ENCODE measurements at regions not wholly inside any gene's neighbourhood (a gene's known extent, or its start where the extent isn't known, plus 50 kb on each side); places are given as distances from the start of the nearest gene placed in this dataset.

GRCh38 chr5:133723651-133724366 lies 111.5 kb upstream of the FSTL4 start:
- 50 to 80% methylated on average over 1 of the region's 1 CpG for WGBS, 2 donors
- H3K4me1 ChIP-seq, result no peaks in the 10 kb centered on the region

DNA sequence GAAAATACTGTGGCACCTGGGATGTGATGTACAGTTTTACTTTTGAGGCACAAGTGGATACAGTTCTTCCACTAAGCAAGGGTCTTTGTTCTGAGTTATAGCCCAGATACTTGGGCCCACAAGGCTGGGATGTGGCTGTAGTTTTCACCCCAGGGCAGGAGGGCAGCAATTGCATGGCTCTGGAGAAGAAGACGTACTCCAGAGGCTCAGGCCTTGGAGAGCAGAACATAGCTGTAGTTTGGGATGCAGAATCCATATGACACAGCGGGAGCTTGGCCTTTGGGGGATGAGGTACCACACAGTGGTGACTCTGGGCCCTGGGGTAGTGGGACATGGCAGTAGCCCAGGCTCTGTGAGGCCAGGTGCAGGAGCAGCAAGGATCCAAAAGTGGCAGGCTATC lies 110.8 kb upstream of the FSTL4 start:
- 91 to 100% methylated on average over 2 of the region's 2 CpGs for WGBS, 2 donors
- Histone ChIP-seq H3K4me3 (no peak overlapping the region), H3K4me1 (no peaks in the 10 kb centered on the region), H3K36me3 (ENCODE audit: low read depth, missing control alignments) (no peaks in the 10 kb centered on the region), H3K27me3 (no peaks in the 10 kb centered on the region), H3K27ac (no peak overlapping the region), H3K9me3 (no peaks in the 10 kb centered on the region)
- DNase-seq, result no peak
- TF ChIP-seq CTCF (IDR thresholded peaks at IDR 0.05) (no peak), POLR2A (IDR thresholded peaks at IDR 0.05) (no peak)
- intact Hi-C loops (cut with DNase I; ENCODE audit: low total_unique reads), result no loop called here

More at GRCh38 chr5:133723651-133724366, 111.5 kb upstream of the FSTL4 start:
- Histone ChIP-seq H3K36me3 (ENCODE audit: low read depth, missing control alignments) (no peaks in the 10 kb centered on the region), H3K27me3 (no peaks in the 10 kb centered on the region), H3K4me3 (no peak overlapping the region), H3K27ac (no peak overlapping the region), H3K9me3 (no peaks in the 10 kb centered on the region)
- TF ChIP-seq CTCF (IDR thresholded peaks at IDR 0.05) (no peak), POLR2A (IDR thresholded peaks at IDR 0.05) (no peak)
- DNase-seq, result no peak
- intact Hi-C loops (cut with DNase I; ENCODE audit: low total_unique reads), result no loop called here

DNA sequence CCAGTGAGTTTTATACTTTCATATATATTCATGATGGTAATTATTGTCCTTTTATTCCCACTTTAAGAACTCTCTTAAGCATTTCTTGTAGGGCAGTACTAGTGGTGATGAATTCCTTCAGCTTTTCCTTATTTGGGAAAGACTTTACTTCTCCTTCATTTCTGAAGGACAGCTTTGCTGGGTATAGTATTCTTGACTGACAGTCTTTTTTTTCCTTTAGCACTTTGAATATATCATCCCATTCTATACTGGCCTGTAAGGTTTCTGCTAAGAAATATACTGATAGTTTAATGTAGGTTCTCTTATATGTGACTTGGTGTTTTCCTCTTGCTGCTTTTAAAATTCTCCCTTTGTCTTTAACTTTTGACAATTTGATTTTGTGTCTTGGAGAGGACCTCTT lies 109.0 kb upstream of the FSTL4 start:
- no peaks in the 10 kb centered on the region for H3K9me3 ChIP-seq
- no peaks in the 10 kb centered on the region for H3K4me1 ChIP-seq
- H3K27ac ChIP-seq, result no peak overlapping the region
- no peaks in the 10 kb centered on the region for H3K27me3 ChIP-seq
- no peak for TF ChIP-seq POLR2A (IDR thresholded peaks at IDR 0.05)
- H3K4me3 ChIP-seq, result no peak overlapping the region
- H3K36me3 ChIP-seq (ENCODE audit: low read depth, missing control alignments), result no peaks in the 10 kb centered on the region
- no peak for DNase-seq
- intact Hi-C loops (cut with DNase I; ENCODE audit: low total_unique reads), result no loop called here

DNA sequence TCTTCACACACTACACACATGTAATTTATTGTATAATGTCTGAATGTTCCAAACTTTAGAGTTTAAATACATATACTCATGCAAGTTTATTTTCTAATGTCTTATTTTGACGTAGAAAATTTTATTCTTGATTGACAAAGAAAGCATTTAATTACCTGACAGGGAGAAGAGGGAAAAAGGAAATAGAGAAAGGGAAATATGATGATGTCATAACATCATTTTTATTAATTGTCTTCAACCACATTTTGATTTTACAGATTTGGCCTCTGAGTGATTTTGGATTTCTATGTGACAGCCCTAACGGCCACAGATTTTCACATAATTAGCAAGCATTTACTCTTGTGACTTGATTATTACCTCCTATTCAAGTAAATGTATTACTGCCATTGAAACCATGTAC lies 106.1 kb upstream of the FSTL4 start:
- no peaks in the 10 kb centered on the region for H3K36me3 ChIP-seq (ENCODE audit: low read depth, missing control alignments)
- no peaks in the 10 kb centered on the region for H3K9me3 ChIP-seq
- no peak for DNase-seq
- H3K4me1 ChIP-seq, result no peaks in the 10 kb centered on the region
- 91% methylated on average over 2 of the region's 2 CpGs for WGBS, 2 donors
- no peaks in the 10 kb centered on the region for H3K27me3 ChIP-seq
- TF ChIP-seq CTCF (IDR thresholded peaks at IDR 0.05), result no peak
- no peak for TF ChIP-seq POLR2A (IDR thresholded peaks at IDR 0.05)
- intact Hi-C loops (cut with DNase I; ENCODE audit: low total_unique reads), result no loop called here
- H3K27ac ChIP-seq, result no peak overlapping the region
- no peak overlapping the region for H3K4me3 ChIP-seq

DNA sequence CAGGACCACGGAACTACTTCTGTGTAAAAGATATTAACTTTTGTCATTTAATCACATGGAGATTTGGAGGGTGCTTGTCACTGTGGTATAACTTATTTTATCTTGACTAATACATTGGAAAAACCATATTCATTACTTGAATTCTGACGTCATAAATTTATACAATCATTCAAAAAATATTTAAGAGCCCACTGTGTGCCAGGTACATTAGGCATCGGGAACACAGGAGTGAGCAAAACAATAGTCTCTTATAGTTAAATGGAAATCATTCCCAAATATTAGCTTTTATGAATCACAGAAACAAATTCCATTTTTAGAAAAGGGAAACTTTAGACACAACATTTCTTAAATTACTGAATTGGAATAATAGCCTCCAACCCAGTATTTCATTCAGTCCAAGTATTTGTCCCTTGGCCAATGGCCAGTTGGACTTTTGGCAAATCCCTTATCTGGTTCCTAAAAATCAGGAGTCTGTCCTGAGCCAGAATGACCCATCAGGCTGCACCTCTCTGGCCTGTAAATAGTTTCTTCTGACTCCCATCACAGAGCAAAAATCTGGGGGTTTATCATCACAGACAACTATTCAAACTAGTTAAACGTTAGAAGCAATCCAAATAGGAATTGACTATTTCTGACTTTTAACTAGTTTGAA lies 104.3 kb upstream of the FSTL4 start:
- Histone ChIP-seq H3K4me3 (no peak overlapping the region), H3K9me3 (no peaks in the 10 kb centered on the region), H3K36me3 (ENCODE audit: low read depth, missing control alignments) (no peaks in the 10 kb centered on the region), H3K27me3 (no peaks in the 10 kb centered on the region), H3K27ac (no peak overlapping the region), H3K4me1 (no peaks in the 10 kb centered on the region)
- no peak for DNase-seq
- WGBS, 2 donors, result 69 to 71% methylated on average over 4 of the region's 4 CpGs
- TF ChIP-seq POLR2A (IDR thresholded peaks at IDR 0.05) (no peak), CTCF (IDR thresholded peaks at IDR 0.05) (no peak)
- intact Hi-C loops (cut with DNase I; ENCODE audit: low total_unique reads), result no loop called here

Data from testis (tissue), 2 donors.